Fibroblast of villous mesenchyme (primary cell): ENCODE measurements at regions not wholly inside any gene's neighbourhood (a gene's known extent, or its start where the extent isn't known, plus 50 kb on each side); places are given as distances from the start of the nearest gene placed in this dataset.
"Not testable (repeated sequence)": the region's sequence is repeated elsewhere in the genome, so short reads cannot be mapped to it uniquely, and the experiment has no call there.

Source experiments
- DNase-seq: peaks from one replicate; pipeline ENCODE4 v3.0.0-alpha.2; 2010; ENCODE audit warnings: low read depth
- H3K4me3 ChIP-seq: 2 replicates; pipeline ENCODE4 v1.5.1; 2011; ENCODE audit warnings: low read depth, mild to moderate bottlenecking, low read length
- CTCF ChIP-seq: IDR thresholded peaks from 2 replicates; pipeline ENCODE4 v1.5.1; 2012; ENCODE audit warnings: low read depth, mild to moderate bottlenecking, low read length; ENCODE audit not compliant: insufficient read depth

- no peak for TF ChIP-seq CTCF
- DNase-seq, result no peak
- H3K4me3 ChIP-seq, result no peak overlapping the region
Measured at GRCh38 chr1:163471779-163472650, 150.3 kb downstream of the NUF2 start.

GRCh38 chr1:163472651-163473248 lies 151.0 kb downstream of the NUF2 start:
- no peak overlapping the region for H3K4me3 ChIP-seq
- DNase-seq, result no peak
- no peak for TF ChIP-seq CTCF

- DNase-seq, result no peak
- no peak overlapping the region for H3K4me3 ChIP-seq
- no peak for TF ChIP-seq CTCF
Measured at GRCh38 chr1:163477276-163477830, 155.6 kb downstream of the NUF2 start.

- H3K4me3 ChIP-seq, result not testable (repeated sequence)
Measured at GRCh38 chr1:163498391-163499330, 176.9 kb downstream of the NUF2 start.

GRCh38 chr1:163504331-163504978 lies 182.7 kb downstream of the NUF2 start:
- no peak overlapping the region for H3K4me3 ChIP-seq
- no peak for TF ChIP-seq CTCF
- DNase-seq, result no peak

More at GRCh38 chr1:163498391-163499330, 176.9 kb downstream of the NUF2 start:
- not testable (repeated sequence) for DNase-seq

- TF ChIP-seq CTCF, result no peak
- no peak for DNase-seq
- no peak overlapping the region for H3K4me3 ChIP-seq
Measured at GRCh38 chr1:163509114-163509513, 187.4 kb downstream of the NUF2 start.
